HepG2 (cell line): ENCODE measurements at regions not wholly inside any gene's neighbourhood (a gene's known extent, or its start where the extent isn't known, plus 50 kb on each side); places are given as distances from the start of the nearest gene placed in this dataset.

ENCODE experiments used
- ATAC-seq: fragments of 200-7000 bp; cut with Tn5 transposase; 3 replicates; pipeline ENCODE4 v1.9.1; 2020; ENCODE audit warnings: mild to moderate bottlenecking, moderate library complexity
- BruUV-seq: library from RNA; stranded (reverse); fragments of 400-500 nt; replicated peaks from 2 replicates; lab custom pipeline; 2021; lab: Mats Ljungman, UMichigan
- CTCF ChIA-PET: fragments of 300-600 bp; formaldehyde crosslinking; extraction: SDS; loops from one replicate; lab custom pipeline; 2021; ENCODE audit warnings: low total read pairs, inconsistent platforms, low intra/inter-chr PET ratio; lab: Yijun Ruan, JAX
- POLR2A ChIA-PET: fragments of 350-600 bp; sonication (Branson Sonifier 250); formaldehyde crosslinking; loops from one replicate; lab custom pipeline; 2020; ENCODE audit warnings: antibody characterized with exemption, inconsistent platforms; lab: Yijun Ruan, JAX
- DNase-seq: peaks from one replicate; pipeline ENCODE4 v3.0.0-alpha.2; 2015; ENCODE audit warnings: low spot score
- FAIRE-seq: peaks from 3 replicates; lab custom pipeline; 2011; peaks lifted over from hg19 to GRCh38; lab: Jason Lieb, UNC
- H2AFZ ChIP-seq: one replicate; pipeline ENCODE4 v1.6.1; 2011; ENCODE audit warnings: low read length, inconsistent platforms
- H3K27ac ChIP-seq: fragments of 300-600 bp; 3 replicates; pipeline ENCODE4 v1.8.0; 2011; ENCODE audit warnings: mixed run types, mild to moderate bottlenecking, mixed read lengths, low read length, inconsistent platforms; ENCODE audit not compliant: insufficient read depth; ENCODE audit errors: extremely low read length
- H3K27me3 ChIP-seq, 2 experiments: fragments of 200-600 bp in 1 of 2; 2 replicates in 1 of 2; 3 replicates in 1 of 2; pipeline versions ENCODE4 v1.6.0 to v1.8.0; 2011; ENCODE audit warnings: low read length in 2 of 2, mild to moderate bottlenecking in 2 of 2, moderate library complexity in 2 of 2, inconsistent platforms in 1 of 2; ENCODE audit not compliant: insufficient read depth in 2 of 2, control insufficient read depth in 1 of 2
- H3K36me3 ChIP-seq, 2 experiments: fragments of 200-600 bp in 1 of 2; replicated peaks in 1 of 2; 2 replicates in 1 of 2; 3 replicates in 1 of 2; pipeline versions ENCODE4 v1.5.1 to v1.8.0; 2011; ENCODE audit warnings: low read length in 2 of 2, inconsistent platforms in 1 of 2; ENCODE audit not compliant: insufficient read depth in 2 of 2, control insufficient read depth in 1 of 2
- H3K4me1 ChIP-seq: 2 replicates; pipeline ENCODE4 v1.5.1; 2012; ENCODE audit warnings: low read length, inconsistent platforms; ENCODE audit not compliant: insufficient read depth
- H3K4me2 ChIP-seq: 2 replicates; pipeline ENCODE4 v1.6.0; 2011; ENCODE audit warnings: low read depth, low read length, inconsistent platforms
- H3K4me3 ChIP-seq, 3 experiments: fragments of 200-600 bp in 1 of 3; sonication (generic), shearing (Covaris generic) in 1 of 3; replicated peaks in 1 of 3; 2 replicates each; pipeline ENCODE4 v1.5.1; 2011 to 2016; ENCODE audit warnings: low read length in 3 of 3, inconsistent platforms in 2 of 3, low read depth in 2 of 3, mild to moderate bottlenecking in 2 of 3, control low read depth in 1 of 3, mixed read lengths in 1 of 3; ENCODE audit not compliant: insufficient read depth in 1 of 3
- H3K79me2 ChIP-seq: one replicate; pipeline ENCODE4 v1.6.1; 2011; ENCODE audit warnings: low read length, inconsistent platforms; ENCODE audit not compliant: insufficient read depth
- H3K9ac ChIP-seq: 2 replicates; pipeline ENCODE4 v1.6.0; 2011; ENCODE audit warnings: mild to moderate bottlenecking, low read depth, low read length, inconsistent platforms; ENCODE audit not compliant: insufficient read depth
- H3K9me3 ChIP-seq: 2 replicates; pipeline ENCODE4 v1.5.1; 2012; ENCODE audit warnings: mild to moderate bottlenecking, low read length
- H4K20me1 ChIP-seq: 2 replicates; pipeline ENCODE4 v1.6.0; 2011; ENCODE audit warnings: inconsistent platforms, mild to moderate bottlenecking, low read length, moderate library complexity; ENCODE audit not compliant: insufficient read depth
- MIER2 ChIP-seq: IDR thresholded peaks from 2 replicates; pipeline ENCODE4 v1.6.1; 2016; ENCODE audit warnings: missing biosample characterization, missing genetic modification reagents
- PAX8 ChIP-seq: sonication (generic); formaldehyde crosslinking; IDR thresholded peaks from 2 replicates; pipeline ENCODE4 v1.8.0; 2022; ENCODE audit warnings: mild to moderate bottlenecking, missing genetic modification reagents, borderline replicate concordance
- PAXIP1 ChIP-seq: sonication (generic); formaldehyde crosslinking; conservative IDR thresholded peaks from 2 replicates; pipeline ENCODE4 v1.4.0; 2020; ENCODE audit warnings: mild to moderate bottlenecking, missing genetic modification reagents, moderate library complexity
- ZKSCAN8 ChIP-seq: IDR thresholded peaks from 2 replicates; pipeline ENCODE4 v1.6.1; 2016; ENCODE audit warnings: borderline replicate concordance, missing genetic modification reagents, missing compliant biosample characterization
- ZNF607 ChIP-seq: sonication (generic); formaldehyde crosslinking; IDR thresholded peaks from 2 replicates; pipeline ENCODE4 v1.5.1; 2020; ENCODE audit warnings: missing genetic modification reagents, mild to moderate bottlenecking, borderline replicate concordance
- ZNF790 ChIP-seq: sonication (generic); formaldehyde crosslinking; IDR thresholded peaks from 2 replicates; pipeline ENCODE4 v1.8.0; 2022; ENCODE audit warnings: missing genetic modification reagents, mild to moderate bottlenecking, borderline replicate concordance
- WGBS: methylation state at CpG from one replicate; pipeline ENCODE4 v1.1.6; 2017; ENCODE audit warnings: low lambda C conversion rate; 5-methylcytosine and 5-hydroxymethylcytosine counted together
- in situ Hi-C: cut with HindIII; loops from 2 replicates; pipeline ENCODE4 v1.10.0; 2017; ENCODE audit warnings: low pct_unique_long_range_greater_than_20kb; ENCODE audit not compliant: extremely low pct_ligation_motif_present
- intact Hi-C: fragments of 100-400 bp; cut with micrococcal nuclease; formaldehyde crosslinking; loops from one replicate; pipeline ENCODE4 v1.10.0; 2022; ENCODE audit not compliant: unreplicated experiment

- no peak overlapping the region for H2AFZ ChIP-seq
- no peak for FAIRE-seq
- H3K4me1 ChIP-seq, result no peaks in the 10 kb centered on the region
- whole genome bisulfite sequencing, result 12% methylated on average over 2 of the region's 2 CpGs
- in situ Hi-C loops, result no loop called here
- no peaks in the 10 kb centered on the region for H3K27me3 ChIP-seq
- H3K4me2 ChIP-seq, result no peak overlapping the region
- H3K4me3 ChIP-seq, result no peak overlapping the region
- no TSS peak for BruUV-seq
- no peak overlapping the region for H3K27ac ChIP-seq
- no peaks in the 10 kb centered on the region for H4K20me1 ChIP-seq
- intact Hi-C loops, result no loop called here
- H3K9ac ChIP-seq, result no peak overlapping the region
- TF ChIP-seq MIER2 (CRISPR knock-in tag) (no peak), ZKSCAN8 (CRISPR knock-in tag) (no peak), PAX8 (CRISPR knock-in tag) (no peak), ZNF790 (CRISPR knock-in tag) (no peak), ZNF607 (CRISPR knock-in tag) (no peak), PAXIP1 (CRISPR knock-in tag) (no peak)
- no peaks in the 10 kb centered on the region for H3K36me3 ChIP-seq
- DNase-seq, result no peak
- no peak for ATAC-seq
- H3K9me3 ChIP-seq, result no peaks in the 10 kb centered on the region
- POLR2A ChIA-PET, result no interaction called here
- H3K79me2 ChIP-seq, result no peaks in the 10 kb centered on the region
- CTCF ChIA-PET, result no interaction called here
Observed at GRCh38 chr5:28737682-28738081, 1699.3 kb upstream of the CDH9 start.
